HepG2 (cell line): ENCODE measurements at regions not wholly inside any gene's neighbourhood (a gene's known extent, or its start where the extent isn't known, plus 50 kb on each side); places are given as distances from the start of the nearest gene placed in this dataset.

ENCODE experiments used
- ATAC-seq: fragments of 200-7000 bp; cut with Tn5 transposase; 3 replicates; pipeline ENCODE4 v1.9.1; 2020; ENCODE audit warnings: mild to moderate bottlenecking, moderate library complexity
- BruUV-seq: library from RNA; stranded (reverse); fragments of 400-500 nt; replicated peaks from 2 replicates; lab custom pipeline; 2021; lab: Mats Ljungman, UMichigan
- CTCF ChIA-PET: fragments of 300-600 bp; formaldehyde crosslinking; extraction: SDS; loops from one replicate; lab custom pipeline; 2021; ENCODE audit warnings: low total read pairs, inconsistent platforms, low intra/inter-chr PET ratio; lab: Yijun Ruan, JAX
- POLR2A ChIA-PET: fragments of 350-600 bp; sonication (Branson Sonifier 250); formaldehyde crosslinking; loops from one replicate; lab custom pipeline; 2020; ENCODE audit warnings: antibody characterized with exemption, inconsistent platforms; lab: Yijun Ruan, JAX
- DNase-seq: peaks from one replicate; pipeline ENCODE4 v3.0.0-alpha.2; 2015; ENCODE audit warnings: low spot score
- FAIRE-seq: peaks from 3 replicates; lab custom pipeline; 2011; peaks lifted over from hg19 to GRCh38; lab: Jason Lieb, UNC
- H2AFZ ChIP-seq: one replicate; pipeline ENCODE4 v1.6.1; 2011; ENCODE audit warnings: low read length, inconsistent platforms
- H3K27ac ChIP-seq: fragments of 300-600 bp; 3 replicates; pipeline ENCODE4 v1.8.0; 2011; ENCODE audit warnings: mixed run types, mild to moderate bottlenecking, mixed read lengths, low read length, inconsistent platforms; ENCODE audit not compliant: insufficient read depth; ENCODE audit errors: extremely low read length
- H3K27me3 ChIP-seq, 2 experiments: fragments of 200-600 bp in 1 of 2; 2 replicates in 1 of 2; 3 replicates in 1 of 2; pipeline versions ENCODE4 v1.6.0 to v1.8.0; 2011; ENCODE audit warnings: low read length in 2 of 2, mild to moderate bottlenecking in 2 of 2, moderate library complexity in 2 of 2, inconsistent platforms in 1 of 2; ENCODE audit not compliant: insufficient read depth in 2 of 2, control insufficient read depth in 1 of 2
- H3K36me3 ChIP-seq, 2 experiments: fragments of 200-600 bp in 1 of 2; replicated peaks in 1 of 2; 2 replicates in 1 of 2; 3 replicates in 1 of 2; pipeline versions ENCODE4 v1.5.1 to v1.8.0; 2011; ENCODE audit warnings: low read length in 2 of 2, inconsistent platforms in 1 of 2; ENCODE audit not compliant: insufficient read depth in 2 of 2, control insufficient read depth in 1 of 2
- H3K4me1 ChIP-seq: 2 replicates; pipeline ENCODE4 v1.5.1; 2012; ENCODE audit warnings: low read length, inconsistent platforms; ENCODE audit not compliant: insufficient read depth
- H3K4me2 ChIP-seq: 2 replicates; pipeline ENCODE4 v1.6.0; 2011; ENCODE audit warnings: low read depth, low read length, inconsistent platforms
- H3K4me3 ChIP-seq, 3 experiments: fragments of 200-600 bp in 1 of 3; sonication (generic), shearing (Covaris generic) in 1 of 3; replicated peaks in 1 of 3; 2 replicates each; pipeline ENCODE4 v1.5.1; 2011 to 2016; ENCODE audit warnings: low read length in 3 of 3, inconsistent platforms in 2 of 3, low read depth in 2 of 3, mild to moderate bottlenecking in 2 of 3, control low read depth in 1 of 3, mixed read lengths in 1 of 3; ENCODE audit not compliant: insufficient read depth in 1 of 3
- H3K79me2 ChIP-seq: one replicate; pipeline ENCODE4 v1.6.1; 2011; ENCODE audit warnings: low read length, inconsistent platforms; ENCODE audit not compliant: insufficient read depth
- H3K9ac ChIP-seq: 2 replicates; pipeline ENCODE4 v1.6.0; 2011; ENCODE audit warnings: mild to moderate bottlenecking, low read depth, low read length, inconsistent platforms; ENCODE audit not compliant: insufficient read depth
- H3K9me3 ChIP-seq: 2 replicates; pipeline ENCODE4 v1.5.1; 2012; ENCODE audit warnings: mild to moderate bottlenecking, low read length
- H4K20me1 ChIP-seq: 2 replicates; pipeline ENCODE4 v1.6.0; 2011; ENCODE audit warnings: inconsistent platforms, mild to moderate bottlenecking, low read length, moderate library complexity; ENCODE audit not compliant: insufficient read depth
- ISX ChIP-seq: sonication (generic); formaldehyde crosslinking; conservative IDR thresholded peaks from 2 replicates; pipeline ENCODE4 v1.5.0; 2020; ENCODE audit warnings: missing genetic modification reagents
- SIN3B ChIP-seq: fragments of 150-350 bp; IDR thresholded peaks from 2 replicates; pipeline ENCODE4 v1.6.1; 2014; ENCODE audit warnings: low read length
- YEATS4 ChIP-seq: sonication (generic); formaldehyde crosslinking; IDR thresholded peaks from 2 replicates; pipeline ENCODE4 v1.4.0; 2020; ENCODE audit warnings: missing genetic modification reagents, borderline replicate concordance
- ZFP91 ChIP-seq: sonication (generic); formaldehyde crosslinking; IDR thresholded peaks from 2 replicates; pipeline ENCODE4 v1.9.0; 2022; ENCODE audit warnings: missing genetic modification reagents, mild to moderate bottlenecking, borderline replicate concordance
- ZNF142 ChIP-seq: sonication (generic); formaldehyde crosslinking; IDR thresholded peaks from 2 replicates; pipeline ENCODE4 v1.4.0; 2020; ENCODE audit warnings: missing genetic modification reagents
- ZNF550 ChIP-seq: sonication (generic); formaldehyde crosslinking; IDR thresholded peaks from 2 replicates; pipeline ENCODE4 v1.4.0; 2020; ENCODE audit warnings: mild to moderate bottlenecking, missing genetic modification reagents, borderline replicate concordance
- ZNF652 ChIP-seq: IDR thresholded peaks from 2 replicates; pipeline ENCODE4 v1.6.1; 2016; ENCODE audit warnings: low read depth, borderline replicate concordance
- ZNF7 ChIP-seq: IDR thresholded peaks from 2 replicates; pipeline ENCODE4 v1.6.1; 2016; ENCODE audit warnings: missing biosample characterization, missing genetic modification reagents
- ZNF781 ChIP-seq: sonication (generic); formaldehyde crosslinking; IDR thresholded peaks from 2 replicates; pipeline ENCODE4 v1.5.1; 2020; ENCODE audit warnings: borderline replicate concordance, mild to moderate bottlenecking, missing genetic modification reagents; ENCODE audit errors: not compliant biosample characterization
- WGBS: methylation state at CpG from one replicate; pipeline ENCODE4 v1.1.6; 2017; ENCODE audit warnings: low lambda C conversion rate; 5-methylcytosine and 5-hydroxymethylcytosine counted together
- in situ Hi-C: cut with HindIII; loops from 2 replicates; pipeline ENCODE4 v1.10.0; 2017; ENCODE audit warnings: low pct_unique_long_range_greater_than_20kb; ENCODE audit not compliant: extremely low pct_ligation_motif_present
- intact Hi-C: fragments of 100-400 bp; cut with micrococcal nuclease; formaldehyde crosslinking; loops from one replicate; pipeline ENCODE4 v1.10.0; 2022; ENCODE audit not compliant: unreplicated experiment

DNA sequence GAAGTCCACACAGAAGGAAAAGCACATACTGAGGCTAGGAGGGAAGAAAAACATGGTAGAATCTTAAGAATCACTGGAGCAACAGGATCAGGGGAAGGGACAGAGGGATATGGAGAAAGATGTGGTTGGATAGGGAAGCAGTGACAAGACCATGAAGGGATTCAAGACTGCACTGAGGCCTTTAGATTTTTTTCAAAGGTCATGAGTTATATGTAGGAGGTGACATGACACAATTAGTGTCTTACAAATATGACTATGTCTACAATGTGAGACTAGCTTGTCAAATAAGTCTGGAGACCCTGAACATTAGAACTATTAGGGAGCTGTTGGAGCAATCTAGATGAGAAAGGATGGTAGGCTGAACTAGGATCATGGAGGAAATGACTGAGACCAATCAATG is 1130.3 kb upstream of the ZEB2 start:
- ChIA-PET CTCF (no interaction called here), POLR2A (no interaction called here)
- Histone ChIP-seq H3K4me1 (no peaks in the 10 kb centered on the region), H3K9me3 (no peaks in the 10 kb centered on the region), H3K27ac (no peak overlapping the region), H3K36me3 (no peaks in the 10 kb centered on the region), H3K9ac (no peak overlapping the region), H3K4me3 (no peak overlapping the region), H3K79me2 (no peaks in the 10 kb centered on the region), H4K20me1 (no peaks in the 10 kb centered on the region), H2AFZ (no peak overlapping the region), H3K4me2 (no peak overlapping the region), H3K27me3 (no peaks in the 10 kb centered on the region)
- FAIRE-seq (no peak), ATAC-seq (no peak), DNase-seq (no peak)
- no TSS peak for BruUV-seq
- in situ Hi-C loops: no loop called here
- TF ChIP-seq SIN3B: no peak
- no peak for TF ChIP-seq ZNF652
- TF ChIP-seq ZNF7: no peak
- TF ChIP-seq YEATS4 (CRISPR knock-in tag): no peak
- TF ChIP-seq ZFP91 (CRISPR knock-in tag): no peak
- intact Hi-C loops: no loop called here

- CTCF ChIA-PET: no interaction called here
- TF ChIP-seq ISX: no peak
- no peak for TF ChIP-seq ZNF781 (CRISPR knock-in tag)
- no peak for TF ChIP-seq ZNF142 (CRISPR knock-in tag)
- TF ChIP-seq ZNF550 (CRISPR knock-in tag): no peak
- no peak for ATAC-seq
- POLR2A ChIA-PET: no interaction called here
- Histone ChIP-seq H3K79me2 (no peaks in the 10 kb centered on the region), H3K27ac (no peak overlapping the region), H3K4me3 (no peak overlapping the region), H4K20me1 (no peaks in the 10 kb centered on the region), H3K9ac (no peak overlapping the region), H3K4me2 (no peak overlapping the region), H2AFZ (no peak overlapping the region), H3K36me3 (no peaks in the 10 kb centered on the region), H3K4me1 (no peaks in the 10 kb centered on the region), H3K27me3 (no peaks in the 10 kb centered on the region), H3K9me3 (no peaks in the 10 kb centered on the region)
- no peak for FAIRE-seq
- intact Hi-C loops (no loop called here), in situ Hi-C loops (no loop called here)
- 28% methylated on average over 4 of the region's 4 CpGs for WGBS
- no peak for DNase-seq
- BruUV-seq: no TSS peak
Observed at GRCh38 chr2:145649061-145649460, 1129.1 kb upstream of the ZEB2 start.
